ENCODE measurements at regions not wholly inside any gene's neighbourhood (a gene's known extent, or its start where the extent isn't known, plus 50 kb on each side); places are given as distances from the start of the nearest gene placed in this dataset.
"Not testable (repeated sequence)": the region's sequence is repeated elsewhere in the genome, so short reads cannot be mapped to it uniquely, and the experiment has no call there.

DNA sequence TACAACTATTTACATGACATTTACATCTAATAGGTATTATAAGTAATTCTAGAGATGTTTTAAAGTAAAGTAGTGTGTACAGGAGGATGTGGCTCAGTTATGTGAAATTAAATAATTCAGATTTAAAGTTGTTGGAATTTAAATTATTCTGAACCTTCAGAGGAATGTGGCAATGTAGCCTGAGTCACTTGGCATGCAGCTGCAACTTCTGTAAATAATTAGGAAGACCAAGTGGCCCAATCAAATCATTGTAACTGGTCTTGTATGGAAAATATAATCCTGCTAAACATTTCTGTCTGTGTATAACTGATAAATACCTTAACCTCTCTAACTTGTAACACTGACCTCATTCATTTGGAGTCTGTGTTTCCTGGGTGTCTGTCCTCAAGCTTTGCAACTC, 828.9 kb downstream of the GLUD2 start:
- Histone ChIP-seq H3K4me2 (ENCODE audit: insufficient read depth, low read length, poor library complexity, severe bottlenecking) (no peak overlapping the region), H3K79me1 (ENCODE audit: low read depth, low read length) (no peaks in the 10 kb centered on the region), H4K91ac (ENCODE audit: low read depth, low read length, poor library complexity) (no peak overlapping the region), H3K27ac (replicated peaks; ENCODE audit: low read length) (no peak overlapping the region), H3K14ac (ENCODE audit: low read length) (no peak overlapping the region), H2AK5ac (ENCODE audit: low read depth, low read length) (no peak overlapping the region), H3K27me3 (ENCODE audit: control insufficient read depth in 3 of 3, insufficient read depth in 3 of 3, low read depth in 1 of 3, low read length in 3 of 3) (no peaks in the 10 kb centered on the region), H3K18ac (ENCODE audit: low read length) (no peak overlapping the region), H3K9me3 (replicated peaks in 1 of 2; ENCODE audit: control insufficient read depth in 2 of 2, insufficient read depth in 1 of 2, low read depth in 1 of 2, low read length in 2 of 2) (no peaks in the 10 kb centered on the region), H2BK12ac (ENCODE audit: low read length) (no peak overlapping the region), H4K8ac (ENCODE audit: low read depth, low read length) (no peak overlapping the region), H2BK5ac (ENCODE audit: low read length) (no peak overlapping the region), H3K36me3 (replicated peaks in 1 of 2; ENCODE audit: control insufficient read depth in 2 of 2, insufficient read depth in 2 of 2, low read length in 2 of 2) (no peaks in the 10 kb centered on the region), H3K4ac (ENCODE audit: low read length) (no peak overlapping the region), H2BK120ac (ENCODE audit: low read depth, low read length) (no peak overlapping the region), H2BK15ac (ENCODE audit: low read length) (no peak overlapping the region), H3K4me1 (ENCODE audit: control insufficient read depth in 2 of 2, insufficient read depth in 1 of 2, low read depth in 1 of 2, low read length in 2 of 2) (no peaks in the 10 kb centered on the region), H3K23ac (ENCODE audit: low read depth, low read length, poor library complexity) (no peak overlapping the region), H3K4me3 (ENCODE audit: low read length in 2 of 2) (no peak overlapping the region), H3K9ac (ENCODE audit: low read depth, low read length, poor library complexity) (no peak overlapping the region), H2AFZ (ENCODE audit: low read length) (no peak overlapping the region)
- no peak for DNase-seq (ENCODE audit: low spot score)

DNA sequence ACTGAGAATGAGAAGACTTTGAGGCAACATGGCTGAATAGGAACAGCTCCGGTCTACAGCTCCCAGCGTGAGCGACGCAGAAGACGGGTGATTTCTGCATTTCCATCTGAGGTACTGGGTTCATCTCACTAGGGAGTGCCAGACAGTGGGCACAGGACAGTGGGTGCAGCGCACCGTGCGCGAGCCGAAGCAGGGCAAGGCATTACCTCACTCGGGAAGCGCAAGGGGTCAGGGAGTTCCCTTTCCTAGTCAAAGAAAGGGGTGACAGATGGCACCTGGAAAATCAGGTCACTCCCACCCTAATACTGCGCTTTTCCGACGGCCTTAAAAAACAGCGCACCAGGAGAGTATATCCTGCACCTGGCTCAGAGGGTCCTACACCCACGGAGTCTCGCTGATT, 829.9 kb downstream of the GLUD2 start:
- H3K18ac ChIP-seq (ENCODE audit: low read length); H3K27me3 ChIP-seq (ENCODE audit: control insufficient read depth in 3 of 3, insufficient read depth in 3 of 3, low read depth in 1 of 3, low read length in 3 of 3); H3K4me2 ChIP-seq (ENCODE audit: insufficient read depth, low read length, poor library complexity, severe bottlenecking); H2AK5ac ChIP-seq (ENCODE audit: low read depth, low read length); H2BK12ac ChIP-seq (ENCODE audit: low read length); H3K4ac ChIP-seq (ENCODE audit: low read length); H2BK120ac ChIP-seq (ENCODE audit: low read depth, low read length); H3K14ac ChIP-seq (ENCODE audit: low read length); H3K9ac ChIP-seq (ENCODE audit: low read depth, low read length, poor library complexity); H4K91ac ChIP-seq (ENCODE audit: low read depth, low read length, poor library complexity); H3K4me1 ChIP-seq (ENCODE audit: control insufficient read depth in 2 of 2, insufficient read depth in 1 of 2, low read depth in 1 of 2, low read length in 2 of 2); H3K27ac ChIP-seq (replicated peaks; ENCODE audit: low read length); H3K9me3 ChIP-seq (replicated peaks in 1 of 2; ENCODE audit: control insufficient read depth in 2 of 2, insufficient read depth in 1 of 2, low read depth in 1 of 2, low read length in 2 of 2); H2BK15ac ChIP-seq (ENCODE audit: low read length); H2AFZ ChIP-seq (ENCODE audit: low read length); H3K4me3 ChIP-seq (ENCODE audit: low read length in 2 of 2); H3K23ac ChIP-seq (ENCODE audit: low read depth, low read length, poor library complexity); H2BK5ac ChIP-seq (ENCODE audit: low read length); H3K79me1 ChIP-seq (ENCODE audit: low read depth, low read length); DNase-seq (ENCODE audit: low spot score); H3K36me3 ChIP-seq (replicated peaks in 1 of 2; ENCODE audit: control insufficient read depth in 2 of 2, insufficient read depth in 2 of 2, low read length in 2 of 2); H4K8ac ChIP-seq (ENCODE audit: low read depth, low read length): not testable (repeated sequence)
- WGBS, 2 donors (ENCODE audit: extremely low coverage in 2 of 2, insufficient read length in 2 of 2, insufficient replicate concordance in 1 of 2), result no CpG with 5 or more reads among the region's 18 CpGs

DNA sequence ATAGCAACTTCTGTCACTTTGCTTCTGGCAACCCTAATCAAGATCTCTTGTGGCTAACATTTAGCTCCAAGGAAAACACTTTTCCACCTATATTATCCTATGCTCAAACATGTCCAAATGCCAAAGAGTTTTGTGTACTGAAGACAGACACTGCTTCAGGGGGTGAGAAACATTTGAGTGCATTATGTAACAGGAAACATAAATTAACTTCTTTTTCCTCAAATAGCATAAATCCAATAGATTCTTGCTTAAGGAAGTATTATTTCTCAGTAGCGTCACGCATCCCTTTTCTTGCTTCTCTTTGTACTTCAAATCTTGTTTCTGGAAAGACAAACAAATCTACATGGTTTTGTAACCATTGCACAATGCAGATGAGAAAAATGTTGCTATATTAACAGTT, 839.1 kb downstream of the GLUD2 start:
- Histone ChIP-seq H2BK15ac (ENCODE audit: low read length) (no peak overlapping the region), H3K14ac (ENCODE audit: low read length) (no peak overlapping the region), H3K79me1 (ENCODE audit: low read depth, low read length) (no peaks in the 10 kb centered on the region), H3K4me1 (ENCODE audit: control insufficient read depth in 2 of 2, insufficient read depth in 1 of 2, low read depth in 1 of 2, low read length in 2 of 2) (no peaks in the 10 kb centered on the region), H3K27me3 (ENCODE audit: control insufficient read depth in 3 of 3, insufficient read depth in 3 of 3, low read depth in 1 of 3, low read length in 3 of 3) (no peaks in the 10 kb centered on the region), H4K8ac (ENCODE audit: low read depth, low read length) (no peak overlapping the region), H3K18ac (ENCODE audit: low read length) (no peak overlapping the region), H3K36me3 (replicated peaks in 1 of 2; ENCODE audit: control insufficient read depth in 2 of 2, insufficient read depth in 2 of 2, low read length in 2 of 2) (no peaks in the 10 kb centered on the region), H4K91ac (ENCODE audit: low read depth, low read length, poor library complexity) (no peak overlapping the region), H3K4me3 (ENCODE audit: low read length in 2 of 2) (no peak overlapping the region), H2BK120ac (ENCODE audit: low read depth, low read length) (no peak overlapping the region), H3K4me2 (ENCODE audit: insufficient read depth, low read length, poor library complexity, severe bottlenecking) (no peak overlapping the region), H3K4ac (ENCODE audit: low read length) (no peak overlapping the region), H3K9ac (ENCODE audit: low read depth, low read length, poor library complexity) (no peak overlapping the region), H2BK5ac (ENCODE audit: low read length) (no peak overlapping the region), H3K23ac (ENCODE audit: low read depth, low read length, poor library complexity) (no peak overlapping the region), H3K9me3 (replicated peaks in 1 of 2; ENCODE audit: control insufficient read depth in 2 of 2, insufficient read depth in 1 of 2, low read depth in 1 of 2, low read length in 2 of 2) (no peaks in the 10 kb centered on the region), H3K27ac (replicated peaks; ENCODE audit: low read length) (no peak overlapping the region), H2BK12ac (ENCODE audit: low read length) (no peak overlapping the region), H2AK5ac (ENCODE audit: low read depth, low read length) (no peak overlapping the region), H2AFZ (ENCODE audit: low read length) (no peak overlapping the region)
- no peak for DNase-seq (ENCODE audit: low spot score)
- WGBS, 2 donors (ENCODE audit: extremely low coverage in 2 of 2, insufficient read length in 2 of 2, insufficient replicate concordance in 1 of 2), result no CpG with 5 or more reads among the region's 2 CpGs

DNA sequence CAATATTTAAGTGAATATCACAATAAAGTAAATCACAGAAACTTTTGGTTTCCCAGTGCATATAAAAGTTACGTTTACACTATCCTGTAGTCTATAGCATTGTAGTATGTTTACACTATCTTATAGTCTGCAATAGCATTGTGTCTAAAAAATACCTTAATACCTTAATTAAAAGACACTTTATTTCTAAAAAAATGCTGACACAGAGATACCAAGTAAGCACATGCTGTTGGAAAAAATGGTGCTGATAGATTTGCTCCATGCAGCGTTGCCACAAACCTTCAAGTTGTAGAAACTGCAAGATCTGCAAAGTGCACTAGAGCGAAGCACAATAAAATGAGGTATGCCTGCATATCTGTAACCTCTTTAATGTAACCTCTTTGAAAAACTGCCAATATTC, 847.3 kb downstream of the GLUD2 start:
- H4K91ac ChIP-seq (ENCODE audit: low read depth, low read length, poor library complexity), result no peak overlapping the region
- no peaks in the 10 kb centered on the region for H3K36me3 ChIP-seq (replicated peaks in 1 of 2; ENCODE audit: control insufficient read depth in 2 of 2, insufficient read depth in 2 of 2, low read length in 2 of 2)
- no peak overlapping the region for H3K4me2 ChIP-seq (ENCODE audit: insufficient read depth, low read length, poor library complexity, severe bottlenecking)

More for the DNA sequence above, 847.3 kb downstream of the GLUD2 start:
- no peak overlapping the region for H3K4ac ChIP-seq (ENCODE audit: low read length)
- no CpG with 5 or more reads among the region's 3 CpGs for WGBS, 2 donors (ENCODE audit: extremely low coverage in 2 of 2, insufficient read length in 2 of 2, insufficient replicate concordance in 1 of 2)
- H3K4me3 ChIP-seq (ENCODE audit: low read length in 2 of 2), result no peak overlapping the region
- no peaks in the 10 kb centered on the region for H3K27me3 ChIP-seq (ENCODE audit: control insufficient read depth in 3 of 3, insufficient read depth in 3 of 3, low read depth in 1 of 3, low read length in 3 of 3)
- no peak overlapping the region for H3K27ac ChIP-seq (replicated peaks; ENCODE audit: low read length)
- no peaks in the 10 kb centered on the region for H3K4me1 ChIP-seq (ENCODE audit: control insufficient read depth in 2 of 2, insufficient read depth in 1 of 2, low read depth in 1 of 2, low read length in 2 of 2)
- no peak overlapping the region for H2AK5ac ChIP-seq (ENCODE audit: low read depth, low read length)
- H3K18ac ChIP-seq (ENCODE audit: low read length), result no peak overlapping the region
- H3K23ac ChIP-seq (ENCODE audit: low read depth, low read length, poor library complexity), result no peak overlapping the region
- no peak overlapping the region for H2BK15ac ChIP-seq (ENCODE audit: low read length)
- no peak for DNase-seq (ENCODE audit: low spot score)
- no peak overlapping the region for H4K8ac ChIP-seq (ENCODE audit: low read depth, low read length)
- H2BK5ac ChIP-seq (ENCODE audit: low read length), result no peak overlapping the region
- no peak overlapping the region for H3K9ac ChIP-seq (ENCODE audit: low read depth, low read length, poor library complexity)
- H2AFZ ChIP-seq (ENCODE audit: low read length), result no peak overlapping the region
- no peaks in the 10 kb centered on the region for H3K79me1 ChIP-seq (ENCODE audit: low read depth, low read length)
- no peaks in the 10 kb centered on the region for H3K9me3 ChIP-seq (replicated peaks in 1 of 2; ENCODE audit: control insufficient read depth in 2 of 2, insufficient read depth in 1 of 2, low read depth in 1 of 2, low read length in 2 of 2)
- H3K14ac ChIP-seq (ENCODE audit: low read length), result no peak overlapping the region
- no peak overlapping the region for H2BK120ac ChIP-seq (ENCODE audit: low read depth, low read length)
- H2BK12ac ChIP-seq (ENCODE audit: low read length), result no peak overlapping the region
